Stomach (tissue), 8 donors: ENCODE measurements at regions not wholly inside any gene's neighbourhood (a gene's known extent, or its start where the extent isn't known, plus 50 kb on each side); places are given as distances from the start of the nearest gene placed in this dataset.

Experiments used
- DNase-seq, 2 donors: peaks; one replicate each; pipeline versions ENCODE4 v3.0.0 to v3.0.0-alpha.2; 2013 to 2019
- H3K27ac ChIP-seq, 5 donors: fragments of 200-600 bp in 4 of 5; sonication (generic) in 4 of 5; one replicate each; pipeline ENCODE4 v1.5.1; 2013 to 2019; ENCODE audit warnings: mild to moderate bottlenecking in 1 of 5, moderate library complexity in 1 of 5
- H3K27me3 ChIP-seq, 3 donors: fragments of 200-600 bp; sonication (generic); one replicate each; pipeline ENCODE4 v1.5.1; 2017 to 2019; ENCODE audit warnings: mixed run types in 1 of 3
- H3K36me3 ChIP-seq, 4 donors: fragments of 200-600 bp; sonication (generic); 1 replicate in 3 of 4; 2 replicates in 1 of 4; pipeline ENCODE4 v1.5.1; 2016 to 2019
- H3K4me1 ChIP-seq, 4 donors: fragments of 200-600 bp; sonication (generic); one replicate each; pipeline ENCODE4 v1.5.1; 2016 to 2019
- H3K4me3 ChIP-seq, 4 donors: fragments of 200-600 bp; sonication (generic) in 3 of 4; one replicate each; pipeline ENCODE4 v1.5.1; 2016 to 2019; ENCODE audit warnings: mild to moderate bottlenecking in 1 of 4
- H3K9me3 ChIP-seq, 4 donors: fragments of 200-600 bp; sonication (generic); one replicate each; pipeline ENCODE4 v1.5.1; 2016 to 2019
- EP300 ChIP-seq: sonication (generic); formaldehyde crosslinking; IDR thresholded peaks from one replicate; pipeline ENCODE4 v1.6.1; 2017; ENCODE audit warnings: antibody characterized with exemption
- POLR2A ChIP-seq, 4 donors: fragments of 450-650 bp; IDR thresholded peaks; one replicate each; pipeline ENCODE4 v1.6.1; 2016; ENCODE audit warnings: antibody characterized with exemption in 4 of 4, control low read depth in 2 of 4, mild to moderate bottlenecking in 1 of 4, moderate library complexity in 1 of 4
- POLR2AphosphoS5 ChIP-seq, 3 donors: sonication (generic); formaldehyde crosslinking; IDR thresholded peaks; one replicate each; pipeline ENCODE4 v1.6.1; 2016; ENCODE audit warnings: antibody characterized with exemption in 3 of 3
- WGBS, 5 donors: extraction: QIAGEN DNeasy Blood & Tissue Kit in 3 of 5; methylation state at CpG; one replicate each; pipeline versions ENCODE4 v1.1.5 to v1.1.7; 2013 to 2018; 5-methylcytosine and 5-hydroxymethylcytosine counted together
- intact Hi-C: fragments of 100-400 bp; cut with DNase I; formaldehyde crosslinking; loops from one replicate; pipeline ENCODE4 v1.15.1; 2023; ENCODE audit warnings: low total_unique reads
- TF ChIP-seq, protein P1 (sequence below), 7 experiments: fragments of 450-650 bp in 4 of 7; fragments of 200-600 bp in 3 of 7; sonication (generic) in 3 of 7; IDR thresholded peaks; one replicate each; pipeline ENCODE4 v1.5.1; 2016 to 2019; ENCODE audit warnings: antibody characterized with exemption in 7 of 7, control low read depth in 2 of 7, mild to moderate bottlenecking in 1 of 7
- donor health status: healthy with polysubstance abuse.
- donor health status: Bipolar disorder and iron deficiency.
- donor health status: healthy.

DNA sequence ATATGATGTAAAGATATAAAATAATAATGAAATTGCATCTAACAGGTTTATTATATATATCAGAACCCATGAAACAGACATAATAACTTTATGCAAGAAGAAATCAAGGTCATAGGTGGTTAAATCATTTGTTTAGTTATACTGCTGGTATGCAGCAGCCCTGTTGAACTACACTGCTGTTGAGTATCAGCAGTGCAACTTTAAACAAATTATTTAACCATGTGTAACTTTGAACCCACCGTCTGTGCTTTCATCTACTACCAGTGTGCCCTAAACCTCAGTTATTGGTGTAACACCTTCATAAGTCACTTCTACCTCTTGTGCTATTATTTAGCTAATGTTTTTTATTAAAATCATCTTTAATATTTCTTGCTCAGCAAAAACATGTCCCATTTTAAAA is 262.3 kb upstream of the CRY1 start:
- intact Hi-C loops = no loop called here
- no peaks in the 10 kb centered on the region for H3K9me3 ChIP-seq
- WGBS, 5 donors = 10 to 36% (median 24%) methylated on average over 1 of the region's 1 CpG
- H3K27me3 ChIP-seq = peaks cover 0 to 8% (median 0%) of the 10 kb centered on the region in 3 donors
- no peak overlapping the region for H3K27ac ChIP-seq
- H3K4me1 ChIP-seq = no peaks in the 10 kb centered on the region
- H3K36me3 ChIP-seq = no peaks in the 10 kb centered on the region
- no peak for DNase-seq
- TF ChIP-seq POLR2A (IDR thresholded peaks at IDR 0.05) (no peak), POLR2AphosphoS5 (IDR thresholded peaks at IDR 0.05) (no peak), EP300 (no peak)
- TF ChIP-seq, protein P1, sequence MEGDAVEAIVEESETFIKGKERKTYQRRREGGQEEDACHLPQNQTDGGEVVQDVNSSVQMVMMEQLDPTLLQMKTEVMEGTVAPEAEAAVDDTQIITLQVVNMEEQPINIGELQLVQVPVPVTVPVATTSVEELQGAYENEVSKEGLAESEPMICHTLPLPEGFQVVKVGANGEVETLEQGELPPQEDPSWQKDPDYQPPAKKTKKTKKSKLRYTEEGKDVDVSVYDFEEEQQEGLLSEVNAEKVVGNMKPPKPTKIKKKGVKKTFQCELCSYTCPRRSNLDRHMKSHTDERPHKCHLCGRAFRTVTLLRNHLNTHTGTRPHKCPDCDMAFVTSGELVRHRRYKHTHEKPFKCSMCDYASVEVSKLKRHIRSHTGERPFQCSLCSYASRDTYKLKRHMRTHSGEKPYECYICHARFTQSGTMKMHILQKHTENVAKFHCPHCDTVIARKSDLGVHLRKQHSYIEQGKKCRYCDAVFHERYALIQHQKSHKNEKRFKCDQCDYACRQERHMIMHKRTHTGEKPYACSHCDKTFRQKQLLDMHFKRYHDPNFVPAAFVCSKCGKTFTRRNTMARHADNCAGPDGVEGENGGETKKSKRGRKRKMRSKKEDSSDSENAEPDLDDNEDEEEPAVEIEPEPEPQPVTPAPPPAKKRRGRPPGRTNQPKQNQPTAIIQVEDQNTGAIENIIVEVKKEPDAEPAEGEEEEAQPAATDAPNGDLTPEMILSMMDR (IDR thresholded peaks at IDR 0.05) = no peak
- no peak overlapping the region for H3K4me3 ChIP-seq

DNA sequence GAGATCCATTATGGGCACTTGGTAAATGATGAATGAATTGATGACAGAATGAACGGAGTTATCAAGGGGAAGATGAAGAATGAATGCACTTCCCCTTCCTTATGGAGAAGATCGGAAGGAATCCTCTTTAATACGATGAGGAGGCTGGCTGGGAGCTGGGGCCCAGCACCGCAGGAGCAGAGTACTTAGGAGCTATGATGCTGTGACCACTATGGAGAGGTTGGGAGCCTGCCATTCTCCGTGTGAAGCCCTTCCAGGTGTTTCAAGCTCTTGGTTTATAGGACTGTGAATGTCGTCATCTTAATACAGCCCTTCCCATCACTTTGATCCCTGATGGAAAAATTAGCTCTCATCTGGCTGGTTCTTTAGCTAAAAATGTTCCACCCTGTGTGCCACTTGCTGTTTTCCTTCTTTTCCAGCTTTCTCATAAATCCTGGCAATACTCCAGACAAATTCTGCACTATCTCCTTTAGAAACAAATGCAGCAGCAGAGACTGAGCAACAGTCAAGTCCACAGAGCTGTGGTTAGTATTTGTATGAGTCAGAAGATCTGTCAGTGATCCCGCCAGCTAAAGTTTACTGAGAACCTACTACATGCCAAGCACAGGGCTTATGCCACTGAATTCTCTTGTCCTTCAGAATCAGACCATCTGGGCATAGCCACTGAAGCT is 263.1 kb upstream of the CRY1 start:
- Histone ChIP-seq H3K4me3 (no peak overlapping the region), H3K27me3 (peaks cover 0 to 8% (median 0%) of the 10 kb centered on the region in 3 donors), H3K4me1 (no peaks in the 10 kb centered on the region), H3K9me3 (no peaks in the 10 kb centered on the region), H3K36me3 (no peaks in the 10 kb centered on the region), H3K27ac (no peak overlapping the region)
- DNase-seq = no peak
- TF ChIP-seq POLR2AphosphoS5 (IDR thresholded peaks at IDR 0.05) = no peak
- no peak for TF ChIP-seq POLR2A (IDR thresholded peaks at IDR 0.05)
- TF ChIP-seq, protein P1 (IDR thresholded peaks at IDR 0.05) = no peak
- TF ChIP-seq EP300 = no peak
- 57 to 75% (median 68%) methylated on average over 7 of the region's 7 CpGs for WGBS, 5 donors
- intact Hi-C loops = no loop called here

DNA sequence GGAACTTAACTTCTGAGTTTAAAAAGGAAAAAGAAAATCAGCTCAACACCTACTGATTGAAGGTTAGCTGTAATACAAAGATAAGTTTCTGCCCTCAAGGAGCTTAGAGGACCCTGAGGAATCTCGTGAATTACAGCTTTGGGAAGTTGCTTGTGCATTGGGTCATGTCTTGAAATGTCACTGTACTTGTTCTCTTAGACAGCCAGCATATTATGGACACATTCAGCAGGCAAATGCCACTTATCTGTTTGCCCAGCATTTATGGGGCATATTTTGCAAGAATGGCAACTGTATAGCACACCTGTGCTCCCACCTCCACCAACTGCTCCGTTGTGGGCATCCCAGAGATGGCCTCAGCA is 263.6 kb upstream of the CRY1 start:
- intact Hi-C loops = no loop called here
- H3K36me3 ChIP-seq = no peaks in the 10 kb centered on the region
- no peaks in the 10 kb centered on the region for H3K9me3 ChIP-seq
- WGBS, 5 donors = 47 to 68% (median 54%) methylated on average over 2 of the region's 2 CpGs
- no peak for TF ChIP-seq EP300
- TF ChIP-seq, protein P1 (IDR thresholded peaks at IDR 0.05) = no peak
- TF ChIP-seq POLR2AphosphoS5 (IDR thresholded peaks at IDR 0.05) = no peak
- no peak for TF ChIP-seq POLR2A (IDR thresholded peaks at IDR 0.05)
- H3K27ac ChIP-seq = no peak overlapping the region
- no peak for DNase-seq
- no peak overlapping the region for H3K4me3 ChIP-seq
- H3K4me1 ChIP-seq = no peaks in the 10 kb centered on the region
- peaks cover 0 to 8% (median 0%) of the 10 kb centered on the region in 3 donors for H3K27me3 ChIP-seq

DNA sequence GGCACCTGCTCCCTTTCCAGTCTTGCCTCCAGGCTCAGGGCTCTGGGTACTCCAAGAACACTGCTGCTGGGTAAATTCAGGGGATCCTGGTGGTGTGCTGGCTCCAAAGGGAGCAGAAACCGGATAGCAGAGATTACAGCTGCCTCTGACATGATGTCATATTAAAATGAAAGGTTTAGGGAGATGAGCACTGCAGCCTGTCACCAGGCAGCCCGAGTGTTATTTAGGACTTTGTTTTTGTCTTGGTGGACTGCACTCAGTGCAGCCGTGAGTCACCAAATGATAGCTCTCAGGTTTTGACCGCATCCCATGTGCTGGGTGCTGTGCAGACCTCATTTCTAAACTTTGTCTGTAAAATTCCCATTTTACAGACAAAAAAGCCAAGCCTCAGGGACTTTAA is 266.0 kb upstream of the CRY1 start:
- WGBS, 5 donors = 51 to 65% (median 59%) methylated on average over 4 of the region's 4 CpGs
- no peaks in the 10 kb centered on the region for H3K36me3 ChIP-seq
- no peak overlapping the region for H3K4me3 ChIP-seq
- no peak for TF ChIP-seq EP300
- no peak for TF ChIP-seq POLR2AphosphoS5 (IDR thresholded peaks at IDR 0.05)
- TF ChIP-seq, protein P1 (IDR thresholded peaks at IDR 0.05) = no peak
- no peak for TF ChIP-seq POLR2A (IDR thresholded peaks at IDR 0.05)
- intact Hi-C loops = no loop called here
- H3K9me3 ChIP-seq = no peaks in the 10 kb centered on the region
- DNase-seq = no peak
- peaks cover 0 to 8% (median 0%) of the 10 kb centered on the region in 3 donors for H3K27me3 ChIP-seq
- no peaks in the 10 kb centered on the region for H3K4me1 ChIP-seq
- no peak overlapping the region for H3K27ac ChIP-seq
